Neural crest cell (in vitro differentiated cells): ENCODE measurements at regions not wholly inside any gene's neighbourhood (a gene's known extent, or its start where the extent isn't known, plus 50 kb on each side); places are given as distances from the start of the nearest gene placed in this dataset.

Source experiments
- DNase-seq: peaks from one replicate; pipeline ENCODE4 v3.0.0; 2021; ENCODE audit warnings: low read depth, mixed read lengths, low spot score
- H3K27ac Mint-ChIP-seq: one replicate; pipeline ENCODE4 v1.8.0; 2021; ENCODE audit warnings: mild to moderate bottlenecking, mixed read lengths; ENCODE audit not compliant: unreplicated experiment
- H3K27me3 Mint-ChIP-seq: 2 replicates; pipeline ENCODE4 v1.8.0; 2021; ENCODE audit warnings: low read depth, mild to moderate bottlenecking, mixed read lengths
- H3K36me3 Mint-ChIP-seq: 2 replicates; pipeline ENCODE4 v1.8.0; 2021; ENCODE audit warnings: low read depth, mild to moderate bottlenecking, mixed read lengths
- H3K4me1 Mint-ChIP-seq: 2 replicates; pipeline ENCODE4 v1.8.0; 2021; ENCODE audit warnings: mixed read lengths
- H3K4me3 Mint-ChIP-seq: one replicate; pipeline ENCODE4 v1.8.0; 2021; ENCODE audit warnings: mild to moderate bottlenecking, mixed read lengths
- H3K9me3 Mint-ChIP-seq: 2 replicates; pipeline ENCODE4 v1.8.0; 2021; ENCODE audit warnings: mixed read lengths
- TF ChIP-seq, protein P1 (sequence below): fragments of 200-600 bp; sonication (generic); conservative IDR thresholded peaks from 2 replicates; pipeline ENCODE4 v1.5.0; 2021; ENCODE audit warnings: antibody characterized with exemption, mild to moderate bottlenecking

DNA sequence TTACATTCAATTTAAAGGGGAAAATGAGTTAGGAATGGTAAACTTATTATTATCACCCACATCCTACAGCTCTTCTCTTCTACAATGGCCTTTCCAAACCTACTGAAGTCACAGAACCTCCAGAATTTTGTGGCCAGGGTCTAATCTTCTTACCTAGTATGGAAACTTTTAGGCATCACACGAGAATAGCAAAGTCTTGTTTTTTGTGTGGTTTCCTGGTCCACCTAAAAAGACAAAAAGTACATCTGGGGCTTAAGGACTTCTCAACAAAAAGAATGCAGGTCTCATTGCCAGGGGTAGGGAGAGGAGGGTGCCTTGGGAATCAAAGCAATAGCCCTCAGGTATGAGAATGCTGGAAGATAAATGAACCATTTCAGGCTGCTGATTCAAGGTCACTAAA lies 345.3 kb downstream of the LMX1A start:
- H3K4me3 Mint-ChIP-seq, result no peak overlapping the region
- H3K36me3 Mint-ChIP-seq, result no peaks in the 10 kb centered on the region
- no peak overlapping the region for H3K27ac Mint-ChIP-seq
- no peaks in the 10 kb centered on the region for H3K9me3 Mint-ChIP-seq
- H3K4me1 Mint-ChIP-seq, result no peaks in the 10 kb centered on the region
- no peak for DNase-seq
- TF ChIP-seq, protein P1, sequence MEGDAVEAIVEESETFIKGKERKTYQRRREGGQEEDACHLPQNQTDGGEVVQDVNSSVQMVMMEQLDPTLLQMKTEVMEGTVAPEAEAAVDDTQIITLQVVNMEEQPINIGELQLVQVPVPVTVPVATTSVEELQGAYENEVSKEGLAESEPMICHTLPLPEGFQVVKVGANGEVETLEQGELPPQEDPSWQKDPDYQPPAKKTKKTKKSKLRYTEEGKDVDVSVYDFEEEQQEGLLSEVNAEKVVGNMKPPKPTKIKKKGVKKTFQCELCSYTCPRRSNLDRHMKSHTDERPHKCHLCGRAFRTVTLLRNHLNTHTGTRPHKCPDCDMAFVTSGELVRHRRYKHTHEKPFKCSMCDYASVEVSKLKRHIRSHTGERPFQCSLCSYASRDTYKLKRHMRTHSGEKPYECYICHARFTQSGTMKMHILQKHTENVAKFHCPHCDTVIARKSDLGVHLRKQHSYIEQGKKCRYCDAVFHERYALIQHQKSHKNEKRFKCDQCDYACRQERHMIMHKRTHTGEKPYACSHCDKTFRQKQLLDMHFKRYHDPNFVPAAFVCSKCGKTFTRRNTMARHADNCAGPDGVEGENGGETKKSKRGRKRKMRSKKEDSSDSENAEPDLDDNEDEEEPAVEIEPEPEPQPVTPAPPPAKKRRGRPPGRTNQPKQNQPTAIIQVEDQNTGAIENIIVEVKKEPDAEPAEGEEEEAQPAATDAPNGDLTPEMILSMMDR, result no peak
- peaks cover 6% of the 10 kb centered on the region for H3K27me3 Mint-ChIP-seq

DNA sequence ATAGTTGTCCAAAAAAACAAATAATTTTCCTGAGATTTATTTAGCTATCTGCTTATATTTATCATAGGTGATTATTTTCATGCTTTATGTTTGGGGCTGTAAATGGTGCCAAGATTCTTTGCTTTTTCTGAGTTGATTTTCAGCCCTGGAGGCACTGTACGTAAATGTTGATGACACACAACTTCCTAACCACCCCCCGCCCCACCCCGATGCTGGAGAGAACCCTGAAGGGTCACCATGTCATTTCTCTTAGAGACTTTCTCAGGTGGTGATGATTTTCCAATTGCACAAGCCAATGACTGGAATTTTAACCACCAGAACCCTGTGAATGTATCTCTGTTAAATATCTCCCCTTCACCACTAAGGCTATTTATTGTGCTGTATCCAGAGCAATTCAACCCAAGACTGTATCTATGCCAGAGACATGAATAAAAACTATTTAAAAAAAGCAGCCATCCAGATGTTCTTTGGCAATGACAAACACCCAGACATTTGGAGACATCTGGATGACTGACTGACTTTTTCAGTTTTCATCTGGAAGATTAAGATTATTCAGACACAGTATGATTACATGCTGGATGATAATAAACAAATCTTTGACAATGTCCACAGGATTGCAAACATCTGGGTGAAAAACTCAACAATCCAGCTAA lies 346.0 kb downstream of the LMX1A start:
- H3K27me3 Mint-ChIP-seq, result peaks cover 6% of the 10 kb centered on the region
- H3K9me3 Mint-ChIP-seq, result no peaks in the 10 kb centered on the region
- no peaks in the 10 kb centered on the region for H3K36me3 Mint-ChIP-seq
- H3K27ac Mint-ChIP-seq, result no peak overlapping the region
- TF ChIP-seq, protein P1, result no peak
- H3K4me1 Mint-ChIP-seq, result no peaks in the 10 kb centered on the region
- no peak for DNase-seq
- H3K4me3 Mint-ChIP-seq, result no peak overlapping the region

DNA sequence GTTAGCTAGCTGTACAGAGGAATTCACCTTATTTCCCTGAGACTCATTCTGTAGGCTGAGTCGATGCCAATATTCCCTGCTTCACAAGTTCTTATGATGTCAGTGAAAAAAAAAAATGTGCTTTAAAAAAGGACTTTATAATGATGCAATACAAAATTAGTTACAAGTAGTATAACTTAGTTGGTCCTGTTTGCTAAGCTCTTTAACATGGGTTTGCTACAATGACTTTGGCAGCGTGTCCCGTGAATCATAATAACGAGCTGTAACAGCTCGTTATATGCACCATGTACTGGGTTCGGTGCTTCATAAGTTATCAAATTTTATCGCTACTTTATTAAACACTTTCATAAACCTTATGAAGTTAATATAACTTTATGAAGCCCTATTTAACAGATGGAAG lies 349.7 kb downstream of the LMX1A start:
- no peaks in the 10 kb centered on the region for H3K36me3 Mint-ChIP-seq
- H3K27ac Mint-ChIP-seq, result no peak overlapping the region
- no peak for DNase-seq
- no peaks in the 10 kb centered on the region for H3K4me1 Mint-ChIP-seq
- TF ChIP-seq, protein P1, result no peak
- no peak overlapping the region for H3K4me3 Mint-ChIP-seq
- H3K27me3 Mint-ChIP-seq, result peaks cover 8% of the 10 kb centered on the region
- peaks cover 8% of the 10 kb centered on the region for H3K9me3 Mint-ChIP-seq

DNA sequence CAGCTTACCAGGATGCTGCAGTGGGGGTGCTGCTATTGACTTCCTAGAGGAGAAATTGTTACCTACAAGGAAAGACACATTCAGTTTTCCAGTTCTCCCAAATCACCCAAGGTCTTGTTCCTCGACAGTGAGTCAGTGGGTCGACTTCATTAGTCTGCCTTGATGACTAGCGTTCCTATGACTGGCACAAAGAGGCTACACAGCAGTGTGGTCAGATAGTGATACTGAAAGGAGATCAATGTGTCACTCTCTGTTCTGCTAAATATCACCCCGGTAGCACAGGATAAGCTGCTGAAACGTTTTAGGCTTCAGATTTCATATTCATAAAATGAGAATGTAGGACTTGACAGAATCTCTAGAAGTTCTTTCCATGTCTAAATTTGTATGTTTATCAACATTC lies 357.4 kb downstream of the LMX1A start:
- H3K4me1 Mint-ChIP-seq, result no peaks in the 10 kb centered on the region
- no peaks in the 10 kb centered on the region for H3K36me3 Mint-ChIP-seq
- peaks cover 8% of the 10 kb centered on the region for H3K9me3 Mint-ChIP-seq
- H3K27ac Mint-ChIP-seq, result no peak overlapping the region
- no peak overlapping the region for H3K4me3 Mint-ChIP-seq
- peaks cover 28% of the 10 kb centered on the region for H3K27me3 Mint-ChIP-seq
- TF ChIP-seq, protein P1, result no peak
- DNase-seq, result no peak

DNA sequence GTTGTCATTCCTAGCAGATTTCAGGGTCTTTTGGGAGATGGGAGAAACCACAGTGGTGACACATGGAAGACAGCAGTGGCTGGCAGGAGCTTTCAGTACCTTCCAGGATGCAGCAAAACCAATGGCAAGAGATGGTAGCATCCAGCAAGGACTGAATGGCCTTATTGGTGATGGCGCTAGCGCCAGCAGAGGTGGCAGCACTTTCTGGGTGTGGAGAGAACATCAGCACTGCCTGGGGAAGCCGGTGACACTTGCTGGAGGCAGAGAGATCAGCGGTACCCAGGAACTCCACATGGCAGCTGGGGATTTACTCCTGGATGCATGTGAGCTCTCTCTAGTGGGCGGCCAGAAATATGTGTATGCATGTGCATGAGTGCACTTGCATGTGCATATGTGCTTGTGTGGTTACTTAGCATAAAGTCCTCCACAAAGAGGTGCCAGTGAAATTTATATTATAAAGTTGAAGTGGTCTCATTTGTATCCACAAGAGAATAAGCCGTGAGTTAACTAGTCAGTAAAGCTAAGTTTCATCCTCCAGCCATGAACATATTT lies 364.7 kb downstream of the LMX1A start:
- no peak overlapping the region for H3K4me3 Mint-ChIP-seq
- DNase-seq, result no peak
- no peaks in the 10 kb centered on the region for H3K4me1 Mint-ChIP-seq
- H3K27me3 Mint-ChIP-seq, result peaks cover 5% of the 10 kb centered on the region
- no peak overlapping the region for H3K27ac Mint-ChIP-seq
- no peaks in the 10 kb centered on the region for H3K36me3 Mint-ChIP-seq
- TF ChIP-seq, protein P1, result no peak
- H3K9me3 Mint-ChIP-seq, result no peaks in the 10 kb centered on the region
